GM21526 (cell line): ENCODE measurements at regions not wholly inside any gene's neighbourhood (a gene's known extent, or its start where the extent isn't known, plus 50 kb on each side); places are given as distances from the start of the nearest gene placed in this dataset.
"Not testable (repeated sequence)": the region's sequence is repeated elsewhere in the genome, so short reads cannot be mapped to it uniquely, and the experiment has no call there.

Source experiments
- ATAC-seq: cut with Tn5 transposase; IDR thresholded peaks from one replicate; pipeline ENCODE4 v1.9.1; 2021; ENCODE audit warnings: moderate library complexity; ENCODE audit not compliant: unreplicated experiment, low FRiP score

DNA sequence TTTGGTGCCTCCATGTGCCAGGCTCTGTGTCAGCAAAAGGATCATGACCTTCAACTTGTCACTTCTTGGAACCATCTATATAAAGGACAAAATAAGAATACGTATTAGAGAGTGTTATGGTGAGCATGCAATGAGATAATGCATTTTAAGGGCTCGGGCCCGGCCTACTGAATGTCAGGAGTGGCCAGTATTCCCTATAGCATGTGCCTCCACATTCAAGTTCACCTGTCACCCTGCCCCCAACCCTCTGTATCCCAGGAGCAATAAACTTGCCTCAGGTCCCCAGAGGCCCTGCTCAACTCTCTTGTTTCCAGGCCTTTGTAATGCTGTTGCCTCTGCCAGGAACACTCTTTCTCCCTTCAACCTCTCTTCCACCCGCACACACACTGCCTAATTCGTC lies 90.2 kb upstream of the SLC6A11 start:
- no peak for ATAC-seq

DNA sequence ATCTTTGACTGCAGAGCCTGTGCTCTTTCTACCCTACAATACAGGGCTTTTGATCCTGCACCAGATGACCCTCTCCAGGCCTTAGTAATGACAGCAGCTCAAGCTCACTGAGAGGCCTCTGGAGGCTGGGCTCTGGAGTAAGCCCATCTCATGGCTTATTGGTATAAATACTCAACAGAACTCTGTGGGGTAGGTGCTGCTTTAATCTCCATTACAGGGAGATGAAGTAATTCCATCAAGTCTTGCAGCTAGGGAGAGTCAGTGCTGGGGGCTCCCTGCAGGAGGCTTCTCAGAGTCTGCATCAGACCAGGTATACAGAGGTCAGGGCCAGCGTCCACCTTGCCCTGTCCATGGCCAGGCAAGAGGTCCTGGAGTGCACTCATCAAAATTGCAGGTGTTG lies 89.2 kb upstream of the SLC6A11 start:
- ATAC-seq = no peak

DNA sequence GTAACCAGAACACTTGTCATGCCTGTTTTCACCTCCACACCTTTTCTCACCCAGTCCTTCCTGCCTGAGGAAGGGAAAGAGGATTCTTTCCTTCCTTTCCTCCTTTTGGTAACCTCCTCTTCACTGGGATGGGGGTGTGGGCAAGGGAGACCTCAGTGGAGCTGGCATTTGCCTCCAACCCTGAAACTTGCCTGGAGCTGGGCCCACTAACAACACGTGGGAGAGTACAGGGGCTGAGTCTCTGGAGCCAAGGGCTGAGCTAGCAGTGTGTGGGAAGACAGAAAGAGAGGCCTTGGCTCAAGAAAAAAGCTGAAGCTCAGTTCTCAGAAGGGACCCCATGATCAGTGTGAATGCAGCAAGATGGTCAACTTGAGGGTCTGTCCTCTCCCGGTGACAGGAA lies 86.6 kb upstream of the SLC6A11 start:
- no peak for ATAC-seq

DNA sequence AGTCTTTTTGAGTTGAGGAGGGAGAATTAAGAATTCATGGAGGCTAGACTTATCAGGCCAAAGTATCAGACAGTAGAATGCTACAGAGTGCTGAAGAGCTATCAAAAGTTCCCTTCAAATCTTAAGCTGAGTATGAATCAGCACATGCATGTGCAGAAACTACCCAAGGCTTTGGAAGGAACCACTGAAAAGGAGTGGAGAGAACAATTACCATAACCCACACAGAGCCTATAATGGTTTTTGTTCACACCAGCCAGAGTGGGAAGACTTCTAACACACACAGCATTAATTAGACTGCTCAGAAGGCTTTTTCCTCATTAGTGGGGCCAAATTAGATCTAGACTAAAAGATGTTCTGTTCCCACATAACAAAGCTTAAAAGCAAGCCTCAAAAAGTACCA lies 83.7 kb upstream of the SLC6A11 start:
- ATAC-seq = no peak

DNA sequence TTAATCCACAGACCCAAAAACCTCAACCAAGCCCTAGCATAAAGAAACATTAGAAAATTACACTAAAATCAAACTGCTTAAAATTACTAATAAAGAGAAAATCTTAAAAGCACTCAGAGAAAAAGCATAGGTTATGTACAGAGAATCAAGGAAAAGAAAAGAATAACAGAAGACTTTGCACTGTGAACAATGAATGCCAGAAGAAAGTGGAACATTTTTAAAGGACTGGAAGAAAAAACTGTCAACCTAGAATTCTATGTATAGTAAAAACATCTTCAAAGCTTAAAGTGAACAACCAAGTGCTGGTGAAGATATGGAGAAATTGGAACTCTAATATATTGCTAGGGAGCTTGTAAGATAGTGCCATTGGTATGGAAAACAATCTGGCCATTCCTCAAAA lies 82.7 kb upstream of the SLC6A11 start:
- ATAC-seq = no peak

DNA sequence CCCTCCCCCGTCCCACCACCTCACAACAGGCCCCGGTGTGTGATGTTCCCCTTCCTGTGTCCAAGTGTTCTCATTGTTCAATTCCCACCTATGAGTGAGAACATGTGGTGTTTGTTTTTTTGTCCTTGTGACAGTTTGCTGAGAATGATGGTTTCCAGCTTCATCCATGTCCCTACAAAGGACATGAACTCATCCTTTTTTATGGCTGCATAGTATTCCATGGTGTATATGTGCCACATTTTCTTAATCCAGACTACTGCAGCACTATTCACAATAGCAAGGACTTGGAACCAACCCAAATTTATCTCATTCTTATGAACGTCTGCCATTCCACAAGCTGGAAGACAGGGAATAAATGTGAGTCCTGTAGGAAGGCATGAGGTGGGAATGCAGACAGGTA lies 79.6 kb upstream of the SLC6A11 start:
- ATAC-seq = not testable (repeated sequence)

DNA sequence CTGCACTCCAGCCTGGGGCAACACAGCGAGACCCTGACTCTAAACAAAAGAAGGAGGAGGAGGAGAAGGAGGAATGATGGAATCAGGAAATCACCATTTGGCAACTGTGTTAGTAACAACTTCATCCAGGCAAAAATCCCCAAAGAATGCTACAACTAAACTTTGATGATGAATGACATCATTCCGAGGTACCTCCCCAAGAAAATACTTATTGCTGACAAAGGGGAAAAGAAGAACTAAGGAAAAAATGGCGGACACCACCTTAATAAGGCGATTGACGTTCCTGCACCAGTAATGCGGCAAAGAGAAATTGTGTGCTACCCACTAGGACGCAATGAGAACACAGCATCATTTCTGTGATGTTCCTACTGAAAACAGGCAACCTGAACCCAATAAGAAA lies 78.2 kb upstream of the SLC6A11 start:
- no peak for ATAC-seq

DNA sequence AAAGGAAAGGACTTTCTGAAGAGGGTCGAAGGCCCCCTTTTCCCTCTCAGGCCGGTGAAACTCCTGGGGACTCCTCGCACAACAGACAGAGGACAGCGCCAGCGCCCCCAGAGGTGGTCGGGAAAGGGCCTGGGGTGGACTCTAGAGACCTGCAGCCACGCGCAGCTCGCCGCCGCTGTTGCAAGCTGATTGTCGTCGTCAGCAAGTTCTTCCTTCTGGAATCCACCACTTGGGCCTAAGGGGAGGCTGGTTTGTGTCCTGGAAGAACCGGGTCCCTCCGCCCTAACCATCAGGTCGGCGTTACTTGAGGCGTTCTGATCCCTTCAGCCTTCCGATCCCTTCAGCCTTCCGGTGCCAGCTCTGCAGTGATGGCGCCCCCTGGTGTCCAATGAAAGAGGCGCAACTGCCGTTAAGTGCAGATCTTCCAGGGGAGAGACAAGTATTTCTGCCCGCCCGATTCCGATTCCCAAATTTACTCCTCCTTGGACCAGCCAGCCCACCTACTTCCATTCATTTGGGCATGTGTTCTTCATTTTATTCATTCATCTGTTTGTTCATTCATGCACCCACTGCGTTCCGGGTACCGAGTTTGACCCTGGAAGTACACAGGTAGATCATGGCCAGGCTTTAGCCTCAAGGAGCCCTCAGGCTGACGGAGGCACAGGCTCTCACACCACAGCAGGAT lies 77.2 kb upstream of the SLC6A11 start:
- ATAC-seq = no peak

DNA sequence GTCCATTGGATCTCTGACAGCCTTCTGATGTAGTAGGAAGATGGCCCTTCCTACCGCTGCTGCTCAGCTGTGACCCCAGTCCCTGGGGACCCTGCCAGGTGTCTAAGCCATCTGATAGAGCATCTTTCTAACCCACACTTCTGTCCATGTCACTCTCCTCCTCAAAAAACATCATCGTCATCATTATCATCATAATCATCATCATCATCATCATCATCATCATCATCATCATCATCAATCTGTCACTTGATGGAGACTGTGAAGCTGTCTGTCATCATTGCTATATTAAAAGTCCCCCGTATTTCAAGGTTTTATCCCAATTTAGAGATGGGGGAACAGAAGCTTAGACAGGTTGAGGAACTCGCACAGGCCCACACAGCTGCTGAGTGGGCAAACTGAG lies 75.1 kb upstream of the SLC6A11 start:
- ATAC-seq = no peak

DNA sequence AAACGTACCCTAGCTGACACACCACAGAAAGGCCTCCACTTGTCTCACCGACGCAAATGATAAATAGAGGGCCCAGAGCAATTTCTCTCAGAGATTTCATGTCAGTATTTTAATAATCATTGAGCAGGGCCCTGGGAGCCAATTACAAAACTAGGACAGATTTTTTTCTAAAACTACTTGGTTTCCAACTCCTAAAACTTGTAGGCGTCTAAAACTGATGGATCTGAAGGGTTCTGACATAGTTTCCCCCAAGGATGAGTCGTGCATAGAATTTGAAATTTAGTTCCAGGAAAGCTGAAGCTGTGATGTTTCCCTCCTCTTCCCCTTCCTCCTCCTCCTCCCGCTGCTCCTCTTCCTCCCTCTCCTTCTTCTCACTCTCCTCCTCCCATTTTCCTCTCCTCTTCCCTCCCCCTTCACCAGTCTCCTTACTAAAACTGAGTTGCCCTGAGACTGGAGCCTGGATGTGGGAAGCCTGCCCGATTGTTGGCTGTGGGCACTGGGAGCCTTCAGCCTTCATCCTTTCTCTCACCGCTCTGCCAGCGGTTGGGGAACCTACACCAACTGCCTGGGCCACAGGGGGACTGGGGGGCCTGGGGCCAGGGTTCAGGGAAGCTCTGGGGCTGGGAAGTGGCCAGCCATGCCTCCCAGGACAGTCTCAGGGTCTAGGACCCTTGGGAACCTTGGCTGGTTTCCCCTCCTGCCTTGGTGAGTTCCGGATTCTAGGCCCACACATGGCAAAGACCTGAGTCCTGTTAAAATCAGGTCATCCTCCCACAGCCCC lies 73.9 kb upstream of the SLC6A11 start:
- no peak for ATAC-seq

DNA sequence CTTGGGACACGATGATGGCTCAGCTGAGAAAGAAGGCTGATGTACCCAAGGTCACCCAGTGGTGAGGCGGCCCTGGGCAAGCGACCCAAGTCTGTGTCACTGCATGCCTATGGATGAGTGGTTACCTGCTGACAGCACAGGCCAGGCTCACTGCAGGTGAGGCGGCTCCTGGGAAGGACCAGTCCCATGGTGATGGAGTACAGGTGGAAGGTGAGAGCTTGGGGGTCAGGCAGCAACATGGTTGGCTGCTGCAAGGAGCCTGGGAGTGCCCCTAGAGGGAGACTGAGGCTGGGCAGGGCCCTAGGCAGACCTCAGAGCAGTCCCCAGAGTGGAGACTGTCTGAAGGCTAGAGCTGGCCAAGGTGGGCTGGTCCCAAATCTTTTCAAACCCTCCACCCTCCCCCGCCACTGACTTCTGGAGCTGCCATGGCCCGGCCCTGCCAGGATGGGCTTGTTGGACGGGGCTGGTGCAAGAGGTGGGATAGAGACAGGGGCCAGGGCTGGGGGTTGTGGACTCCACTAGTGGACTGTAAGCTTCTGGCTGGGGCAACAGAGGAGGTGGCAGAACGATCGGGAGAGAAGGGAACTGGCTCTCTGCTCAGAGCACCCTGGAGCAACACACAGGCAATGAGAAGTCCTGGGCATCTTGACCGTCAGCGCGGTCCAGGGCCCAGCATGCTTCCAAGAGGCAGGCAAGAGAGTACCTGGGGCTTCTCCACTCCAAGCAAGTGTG lies 72.5 kb upstream of the SLC6A11 start:
- no peak for ATAC-seq

DNA sequence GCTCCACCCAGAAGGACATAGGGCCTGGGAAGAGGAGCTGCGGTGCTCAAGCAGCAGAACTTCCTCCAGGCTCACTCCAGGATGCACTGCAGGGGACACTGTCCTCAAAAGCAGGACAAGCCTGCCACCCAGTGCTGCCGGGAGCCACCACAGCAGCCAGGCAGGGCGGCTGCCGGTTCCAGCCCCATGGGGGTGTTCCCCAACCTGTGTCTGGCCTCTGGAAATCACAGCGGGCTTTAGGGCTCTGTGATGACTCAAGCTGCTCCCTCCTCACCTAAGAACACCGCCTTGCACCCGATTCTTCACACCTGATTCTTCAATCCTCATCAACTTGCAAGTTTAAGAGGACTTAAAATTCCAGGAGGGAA lies 71.9 kb upstream of the SLC6A11 start:
- ATAC-seq = no peak

DNA sequence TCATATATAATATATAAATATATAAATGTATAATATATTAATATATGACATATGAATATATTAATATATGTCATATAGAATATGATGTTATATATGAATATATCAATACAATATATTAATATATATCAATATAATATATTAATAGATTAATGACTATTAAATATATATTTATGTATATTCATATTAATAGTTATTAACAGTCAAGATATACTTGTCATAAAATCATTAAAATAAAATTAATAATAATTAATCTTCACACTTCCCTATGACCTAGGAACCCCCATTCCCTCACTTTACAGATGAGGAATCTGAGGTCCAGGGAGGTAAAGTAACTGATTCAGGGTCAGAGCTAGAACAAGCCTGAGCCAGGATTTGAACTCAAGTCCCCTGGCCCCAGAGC lies 70.6 kb upstream of the SLC6A11 start:
- ATAC-seq = no peak

DNA sequence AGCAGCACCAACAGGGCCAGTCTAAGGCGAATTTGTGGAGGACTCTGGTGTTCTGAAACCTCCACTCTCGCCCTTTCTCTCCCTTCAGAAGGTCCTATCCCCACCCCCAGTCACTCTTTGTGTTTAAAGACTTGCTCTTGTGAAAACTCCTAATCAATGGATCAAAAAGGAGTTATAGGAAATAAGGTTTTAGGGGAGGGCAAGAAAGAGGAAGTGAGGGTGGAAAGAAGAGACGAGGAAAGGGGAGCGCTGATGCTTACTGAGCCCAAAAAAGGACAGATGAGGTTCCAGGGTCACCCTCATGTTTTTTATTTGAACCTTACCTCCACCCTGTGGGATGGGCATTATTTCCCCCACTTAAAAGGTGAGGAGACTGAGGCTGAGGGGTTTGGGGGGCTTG lies 70.0 kb upstream of the SLC6A11 start:
- ATAC-seq = no peak

DNA sequence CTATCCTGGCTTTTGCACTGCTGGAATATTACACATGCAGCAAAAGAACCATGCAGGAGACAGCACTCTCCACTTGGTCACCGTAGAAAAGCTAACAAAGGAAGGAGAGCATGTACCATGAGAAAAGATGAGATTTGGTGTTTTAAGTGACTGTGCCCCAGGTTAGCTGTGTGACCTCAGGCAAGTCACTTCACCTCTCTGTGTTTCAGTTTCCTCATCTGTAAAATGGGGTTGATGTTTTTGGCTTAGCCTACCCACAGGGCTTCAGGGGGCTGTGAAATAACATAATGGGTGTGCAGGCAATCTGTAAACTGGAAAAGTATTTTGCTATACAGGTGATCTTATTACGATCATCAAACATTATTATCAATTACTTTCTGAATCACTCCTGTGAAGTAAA lies 69.3 kb upstream of the SLC6A11 start:
- no peak for ATAC-seq

DNA sequence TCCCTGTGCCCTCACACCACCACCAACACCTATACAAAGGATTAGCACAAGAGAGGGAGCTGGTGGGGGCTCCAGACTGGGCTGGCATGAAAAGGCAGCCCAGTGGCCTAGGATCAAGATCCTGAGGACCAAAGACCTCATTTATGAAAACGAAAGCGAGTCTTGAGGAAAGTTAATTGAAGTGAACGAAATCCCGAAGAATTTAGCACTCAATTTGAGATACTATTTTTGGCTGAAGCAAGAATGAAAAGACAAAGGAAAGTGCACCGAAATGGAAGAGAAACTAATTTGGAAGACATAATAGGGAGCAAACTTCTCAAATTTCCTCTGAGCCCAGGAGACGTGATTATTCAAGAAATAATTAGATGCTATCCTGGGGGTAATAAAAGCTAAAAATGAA lies 68.7 kb upstream of the SLC6A11 start:
- ATAC-seq = no peak

DNA sequence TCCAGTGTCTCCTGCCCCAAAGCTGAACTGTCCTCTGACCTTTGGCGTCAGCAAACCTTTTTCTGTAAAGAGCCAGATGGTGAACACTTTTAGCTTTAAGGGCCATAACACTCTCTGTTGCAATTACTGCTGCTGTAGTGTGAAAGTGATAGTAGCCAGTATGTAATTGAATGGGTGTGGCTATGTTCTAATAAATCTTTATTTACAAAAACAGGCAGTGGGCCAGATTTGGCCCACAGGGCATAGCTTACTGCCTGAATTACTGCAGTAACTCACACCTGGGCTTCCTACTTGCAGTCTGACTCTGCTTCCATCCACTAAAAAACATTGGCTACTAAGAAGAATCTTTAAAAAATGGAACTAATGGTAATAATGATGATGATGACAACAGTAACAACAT lies 68.0 kb upstream of the SLC6A11 start:
- ATAC-seq = no peak

DNA sequence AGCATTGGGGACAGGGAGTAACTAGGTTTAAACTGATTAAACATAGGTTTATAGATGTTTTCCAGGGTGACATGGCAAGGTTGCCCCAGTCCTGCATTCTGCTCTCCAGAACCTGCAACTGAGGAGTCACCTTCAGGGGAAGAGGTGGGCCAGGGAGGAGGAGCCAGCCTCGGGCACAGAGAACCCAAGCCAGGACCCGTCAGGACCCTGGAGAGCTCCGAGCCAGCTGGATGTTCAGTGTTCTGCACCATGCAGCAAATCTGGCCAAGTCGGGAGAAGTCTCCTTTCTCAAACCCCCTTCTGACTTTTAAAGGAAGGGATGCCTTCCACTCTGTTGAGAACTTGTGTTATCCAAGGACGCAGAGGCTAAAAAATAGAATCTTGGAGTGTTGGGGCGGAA lies 62.1 kb upstream of the SLC6A11 start:
- no peak for ATAC-seq

DNA sequence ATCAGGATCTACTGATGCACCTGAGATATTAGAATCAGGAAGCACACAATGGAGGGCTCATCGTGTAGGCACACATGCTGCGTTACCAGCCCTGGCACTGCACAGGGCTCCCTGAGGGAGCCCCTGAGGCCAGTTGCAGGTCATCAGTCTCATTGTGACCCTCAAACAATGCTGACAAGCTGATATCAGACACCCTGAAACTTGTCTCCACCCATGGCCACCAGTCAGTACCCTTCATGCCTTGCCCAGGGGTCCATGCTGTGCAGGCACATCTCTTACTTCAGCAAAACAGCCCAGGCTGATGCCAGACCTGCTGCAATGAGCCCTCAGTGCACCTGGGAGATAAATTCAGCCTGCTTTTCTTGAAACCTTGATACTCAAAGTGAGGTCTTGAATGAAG lies 59.5 kb upstream of the SLC6A11 start:
- ATAC-seq = no peak

DNA sequence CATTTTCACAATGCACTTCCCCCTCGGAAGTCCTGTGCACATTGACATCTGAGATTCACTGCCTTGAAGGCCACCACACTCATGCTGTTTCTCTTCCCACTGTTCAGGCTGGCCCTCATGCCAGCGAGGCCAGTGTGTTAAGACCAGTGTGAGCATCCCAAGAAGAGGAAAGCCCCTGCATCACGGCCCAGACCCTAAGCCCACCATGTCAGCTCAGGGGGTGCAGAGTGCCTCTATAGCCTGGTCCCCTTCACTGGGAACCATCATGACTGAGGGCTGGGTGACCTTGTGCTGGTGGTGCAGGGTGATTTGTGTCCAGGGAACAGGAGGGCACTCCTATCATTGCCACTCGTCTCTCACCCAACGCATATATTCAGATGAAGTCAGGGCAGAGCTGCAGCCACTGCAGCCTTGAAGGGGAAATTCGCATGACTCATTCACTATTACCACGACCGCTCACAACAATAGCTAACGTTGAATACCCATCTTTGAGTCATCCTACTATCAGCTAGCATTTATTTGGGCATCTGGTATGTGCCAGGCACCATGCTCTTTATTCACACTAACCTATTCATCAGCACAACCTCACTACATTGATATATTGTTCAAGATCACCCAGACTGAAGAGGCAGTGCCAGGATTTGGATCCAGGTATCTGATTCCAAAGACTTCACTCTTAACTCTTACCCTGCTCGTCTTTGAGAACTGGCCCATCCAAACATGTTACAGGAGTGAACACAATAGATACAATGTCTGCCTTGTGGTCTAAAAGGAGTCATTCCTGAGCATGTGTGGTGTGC lies 58.8 kb upstream of the SLC6A11 start:
- no peak for ATAC-seq

DNA sequence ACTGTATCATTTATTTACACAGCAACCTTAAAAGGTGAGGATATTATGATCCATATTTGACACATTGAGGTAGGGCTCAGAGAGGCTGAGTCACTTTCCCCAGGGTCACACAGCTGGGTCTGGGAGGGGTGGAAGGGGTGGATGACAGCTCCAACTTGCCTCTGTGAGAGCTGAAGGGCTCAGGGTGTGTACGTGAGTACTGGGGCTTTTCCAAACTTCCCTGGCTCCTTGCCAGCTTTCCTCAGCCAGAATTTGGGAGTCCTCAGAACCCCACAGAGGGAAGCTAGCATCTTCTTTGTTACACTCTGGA lies 58.3 kb upstream of the SLC6A11 start:
- ATAC-seq = no peak
